ENCODE measurements at regions not wholly inside any gene's neighbourhood (a gene's known extent, or its start where the extent isn't known, plus 50 kb on each side); places are given as distances from the start of the nearest gene placed in this dataset.

DNA sequence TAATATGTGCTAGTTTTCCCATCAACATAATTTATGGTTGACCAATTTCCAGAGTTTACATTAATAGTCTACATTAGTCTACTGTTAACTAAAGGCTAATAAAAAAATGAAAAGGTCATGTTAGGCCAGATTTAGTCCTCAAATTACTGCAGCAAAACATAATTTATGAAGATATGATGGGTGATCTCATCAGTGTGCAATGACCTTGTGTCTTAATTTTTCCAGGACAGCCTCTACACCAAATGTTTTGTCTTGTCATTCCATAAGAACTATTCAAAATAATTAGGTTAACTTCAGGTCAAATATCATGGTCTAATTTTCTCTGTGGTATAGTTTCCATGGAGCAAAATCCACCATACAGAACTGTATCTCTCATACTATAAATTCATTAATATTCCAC is 234.2 kb downstream of the COL12A1 start:
- TF ChIP-seq POLR2A (IDR thresholded peaks at IDR 0.05; ENCODE audit: low read length) (no peak), GATA1 (IDR thresholded peaks at IDR 0.05; ENCODE audit: low read depth, low read length) (no peak)

All from erythroblast (primary cell).